Fibroblast of pulmonary artery (primary cell): ENCODE measurements at regions not wholly inside any gene's neighbourhood (a gene's known extent, or its start where the extent isn't known, plus 50 kb on each side); places are given as distances from the start of the nearest gene placed in this dataset.
A peak's percentile ranks its signal among the peaks of the same experiment; 100 is the strongest.

Source experiments
- DNase-seq: peaks from one replicate; pipeline ENCODE4 v3.0.0-alpha.2; 2010; ENCODE audit warnings: low read depth
- H3K4me3 ChIP-seq: replicated peaks from 2 replicates; pipeline ENCODE4 v1.5.1; 2011; ENCODE audit warnings: low read depth, mild to moderate bottlenecking, control low read depth, low read length, moderate library complexity
- CTCF ChIP-seq: IDR thresholded peaks from 2 replicates; pipeline ENCODE4 v1.5.1; 2011; ENCODE audit warnings: mild to moderate bottlenecking, control low read depth, low read length, inconsistent platforms; ENCODE audit errors: missing control alignments

GRCh38 chr1:82597141-82597540 is 796.4 kb downstream of the ADGRL2 start:
- no peak for DNase-seq
- no peak overlapping the region for H3K4me3 ChIP-seq
- TF ChIP-seq CTCF = no peak

- DNase-seq = no peak
- H3K4me3 ChIP-seq = no peak overlapping the region
- no peak for TF ChIP-seq CTCF
Measured at GRCh38 chr1:82593561-82593960, 792.8 kb downstream of the ADGRL2 start.

- H3K4me3 ChIP-seq = no peak overlapping the region
- TF ChIP-seq CTCF = no peak
- DNase-seq = no peak
Measured at GRCh38 chr1:82589588-82589987, 788.9 kb downstream of the ADGRL2 start.

GRCh38 chr1:82587371-82587770 is 786.6 kb downstream of the ADGRL2 start:
- no peak for DNase-seq
- no peak overlapping the region for H3K4me3 ChIP-seq
- no peak for TF ChIP-seq CTCF

GRCh38 chr1:82586473-82586872 is 785.7 kb downstream of the ADGRL2 start:
- TF ChIP-seq CTCF = no peak
- peak; percentile 8 for DNase-seq
- no peak overlapping the region for H3K4me3 ChIP-seq

- H3K4me3 ChIP-seq = no peak overlapping the region
- no peak for TF ChIP-seq CTCF
- no peak for DNase-seq
Measured at GRCh38 chr1:82582347-82582746, 781.6 kb downstream of the ADGRL2 start.

- no peak overlapping the region for H3K4me3 ChIP-seq
- no peak for TF ChIP-seq CTCF
- no peak for DNase-seq
Measured at GRCh38 chr1:82578086-82578726, 777.5 kb downstream of the ADGRL2 start.
